ENCODE measurements at regions not wholly inside any gene's neighbourhood (a gene's known extent, or its start where the extent isn't known, plus 50 kb on each side); places are given as distances from the start of the nearest gene placed in this dataset.

DNA sequence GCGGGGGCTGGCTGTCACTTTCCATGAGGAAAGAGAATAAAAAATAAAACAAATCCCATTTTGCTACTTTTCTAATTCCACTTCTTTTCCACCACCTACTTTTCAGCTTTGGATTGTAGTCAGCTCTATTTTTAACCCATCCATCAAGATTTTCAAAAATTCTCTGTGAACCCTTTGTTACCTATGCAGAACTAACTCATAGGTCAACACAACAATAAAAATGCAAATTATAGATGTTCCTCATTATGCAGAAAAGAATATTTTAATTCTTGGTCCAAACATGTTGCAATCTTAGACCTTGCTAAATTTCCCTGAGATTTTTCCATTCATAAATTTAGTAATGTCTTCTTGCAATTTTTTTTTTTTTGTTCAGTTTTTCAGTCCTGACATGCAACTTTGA lies 454.5 kb downstream of the ADAMTS20 start:
- no peak overlapping the region for H3K4me3 Mint-ChIP-seq (ENCODE audit: unreplicated experiment)
- no peaks in the 10 kb centered on the region for H3K9me3 Mint-ChIP-seq (ENCODE audit: unreplicated experiment)
- H3K27me3 Mint-ChIP-seq (ENCODE audit: unreplicated experiment): peaks cover 6% of the 10 kb centered on the region
- H3K27ac Mint-ChIP-seq (ENCODE audit: unreplicated experiment): no peak overlapping the region
- no peak for DNase-seq (ENCODE audit: extremely low spot score, unreplicated experiment)
- TF ChIP-seq, protein P1, sequence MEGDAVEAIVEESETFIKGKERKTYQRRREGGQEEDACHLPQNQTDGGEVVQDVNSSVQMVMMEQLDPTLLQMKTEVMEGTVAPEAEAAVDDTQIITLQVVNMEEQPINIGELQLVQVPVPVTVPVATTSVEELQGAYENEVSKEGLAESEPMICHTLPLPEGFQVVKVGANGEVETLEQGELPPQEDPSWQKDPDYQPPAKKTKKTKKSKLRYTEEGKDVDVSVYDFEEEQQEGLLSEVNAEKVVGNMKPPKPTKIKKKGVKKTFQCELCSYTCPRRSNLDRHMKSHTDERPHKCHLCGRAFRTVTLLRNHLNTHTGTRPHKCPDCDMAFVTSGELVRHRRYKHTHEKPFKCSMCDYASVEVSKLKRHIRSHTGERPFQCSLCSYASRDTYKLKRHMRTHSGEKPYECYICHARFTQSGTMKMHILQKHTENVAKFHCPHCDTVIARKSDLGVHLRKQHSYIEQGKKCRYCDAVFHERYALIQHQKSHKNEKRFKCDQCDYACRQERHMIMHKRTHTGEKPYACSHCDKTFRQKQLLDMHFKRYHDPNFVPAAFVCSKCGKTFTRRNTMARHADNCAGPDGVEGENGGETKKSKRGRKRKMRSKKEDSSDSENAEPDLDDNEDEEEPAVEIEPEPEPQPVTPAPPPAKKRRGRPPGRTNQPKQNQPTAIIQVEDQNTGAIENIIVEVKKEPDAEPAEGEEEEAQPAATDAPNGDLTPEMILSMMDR (IDR thresholded peaks at IDR 0.05): no peak
- no peaks in the 10 kb centered on the region for H3K4me1 Mint-ChIP-seq (ENCODE audit: unreplicated experiment)
- H3K36me3 Mint-ChIP-seq (ENCODE audit: unreplicated experiment): no peaks in the 10 kb centered on the region

DNA sequence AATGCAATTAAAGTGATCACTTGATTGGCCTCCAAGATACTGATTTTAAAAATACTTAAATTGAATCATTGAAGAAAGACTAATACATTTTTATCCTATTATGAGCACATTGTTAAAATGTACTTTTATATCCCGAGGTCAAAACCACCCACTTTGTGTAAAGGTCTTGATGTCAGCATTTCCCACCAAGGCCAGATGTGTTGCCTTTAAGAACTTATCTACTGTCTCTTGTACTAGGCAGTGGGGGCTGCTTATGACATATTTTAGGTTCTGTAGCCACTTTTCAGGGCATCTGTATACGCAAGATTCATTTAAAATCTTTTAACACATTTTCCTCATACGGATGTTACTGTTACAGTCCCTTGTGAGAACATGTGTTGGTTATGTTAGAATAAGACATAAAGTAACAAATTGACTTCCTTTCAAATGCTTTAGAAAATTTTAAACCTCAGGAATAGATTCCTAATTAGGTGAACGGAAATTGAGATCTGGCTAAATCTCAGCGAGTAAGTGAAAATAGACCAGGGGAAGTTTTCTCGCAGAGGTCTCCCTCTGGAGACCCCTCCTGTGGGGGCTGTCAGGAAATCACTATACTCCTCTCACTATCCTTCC lies 456.2 kb downstream of the ADAMTS20 start:
- H3K27me3 Mint-ChIP-seq (ENCODE audit: unreplicated experiment): peaks cover 6% of the 10 kb centered on the region
- H3K36me3 Mint-ChIP-seq (ENCODE audit: unreplicated experiment): no peaks in the 10 kb centered on the region
- H3K4me3 Mint-ChIP-seq (ENCODE audit: unreplicated experiment): no peak overlapping the region
- DNase-seq (ENCODE audit: extremely low spot score, unreplicated experiment): no peak
- TF ChIP-seq, protein P1 (IDR thresholded peaks at IDR 0.05): no peak
- no peak overlapping the region for H3K27ac Mint-ChIP-seq (ENCODE audit: unreplicated experiment)
- no peaks in the 10 kb centered on the region for H3K4me1 Mint-ChIP-seq (ENCODE audit: unreplicated experiment)
- no peaks in the 10 kb centered on the region for H3K9me3 Mint-ChIP-seq (ENCODE audit: unreplicated experiment)

- Mint-ChIP-seq H3K4me1 (ENCODE audit: unreplicated experiment) (no peaks in the 10 kb centered on the region), H3K27ac (ENCODE audit: unreplicated experiment) (no peak overlapping the region)
- no peak for DNase-seq (ENCODE audit: extremely low spot score, unreplicated experiment)
These were observed 457.0 kb downstream of the ADAMTS20 start for GRCh38 chr12:43094886-43095575.

DNA sequence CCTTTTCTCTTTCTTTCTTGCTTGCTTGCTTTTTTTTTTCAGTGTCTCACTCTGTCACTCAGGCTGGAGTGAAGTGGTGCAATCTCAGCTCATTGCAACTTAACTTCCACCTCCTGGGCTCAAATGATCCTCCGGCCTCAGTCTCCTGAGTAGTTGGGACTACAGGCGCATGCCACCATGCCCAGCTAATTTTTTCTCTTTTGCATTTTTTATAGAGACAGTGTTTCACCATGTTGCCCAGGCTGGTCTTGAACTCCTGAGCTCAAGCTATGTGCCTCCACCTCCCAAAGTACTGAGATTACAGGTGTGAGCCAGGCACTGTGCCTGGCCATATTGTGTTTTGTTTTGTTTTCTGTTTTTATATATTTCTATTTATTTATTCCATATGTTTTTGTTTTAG lies 461.0 kb downstream of the ADAMTS20 start:
- Mint-ChIP-seq H3K4me3 (ENCODE audit: unreplicated experiment) (no peak overlapping the region), H3K9me3 (ENCODE audit: unreplicated experiment) (peaks cover 24% of the 10 kb centered on the region), H3K27ac (ENCODE audit: unreplicated experiment) (no peak overlapping the region), H3K27me3 (ENCODE audit: unreplicated experiment) (peaks cover 6% of the 10 kb centered on the region), H3K4me1 (ENCODE audit: unreplicated experiment) (no peaks in the 10 kb centered on the region), H3K36me3 (ENCODE audit: unreplicated experiment) (peaks cover 4% of the 10 kb centered on the region)
- no peak for DNase-seq (ENCODE audit: extremely low spot score, unreplicated experiment)
- TF ChIP-seq, protein P1 (IDR thresholded peaks at IDR 0.05): no peak

More at GRCh38 chr12:43094886-43095575, 457.0 kb downstream of the ADAMTS20 start:
- Mint-ChIP-seq H3K4me3 (ENCODE audit: unreplicated experiment) (no peak overlapping the region), H3K9me3 (ENCODE audit: unreplicated experiment) (peaks cover 6% of the 10 kb centered on the region), H3K36me3 (ENCODE audit: unreplicated experiment) (no peaks in the 10 kb centered on the region), H3K27me3 (ENCODE audit: unreplicated experiment) (peaks cover 11% of the 10 kb centered on the region)
- TF ChIP-seq, protein P1 (IDR thresholded peaks at IDR 0.05): no peak

Data from osteocyte (in vitro differentiated cells).